ENCODE measurements at regions not wholly inside any gene's neighbourhood (a gene's known extent, or its start where the extent isn't known, plus 50 kb on each side); places are given as distances from the start of the nearest gene placed in this dataset.
"Not testable (repeated sequence)": the region's sequence is repeated elsewhere in the genome, so short reads cannot be mapped to it uniquely, and the experiment has no call there.

DNA sequence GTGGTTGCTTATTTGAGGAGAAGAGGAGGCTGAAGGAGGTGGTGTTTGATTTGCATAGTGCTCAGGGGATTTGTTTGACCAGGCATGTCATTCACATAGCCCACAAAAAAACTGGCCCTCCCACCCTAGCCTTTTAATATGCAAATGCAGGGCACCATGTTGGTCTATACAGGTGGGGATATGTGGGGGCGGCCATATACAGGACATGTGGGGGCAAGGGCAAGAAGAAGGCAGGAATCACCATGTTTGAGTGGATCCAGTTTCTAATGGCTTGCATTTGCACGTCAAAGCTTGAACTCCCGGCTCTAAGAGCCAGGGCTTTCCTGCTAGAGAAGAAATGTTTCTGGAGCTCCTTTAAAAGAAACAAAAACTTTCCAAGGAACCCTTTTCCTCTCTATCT, 541.0 kb downstream of the ZWINT start:
- H3K4me1 ChIP-seq (ENCODE audit: insufficient read depth), result no peaks in the 10 kb centered on the region
- DNase-seq (ENCODE audit: extremely low spot score), result no peak
- no peaks in the 10 kb centered on the region for H3K36me3 ChIP-seq (ENCODE audit: insufficient read depth)
- WGBS, result 74% methylated on average over 3 of the region's 3 CpGs
- H3K4me3 ChIP-seq (ENCODE audit: low read depth, low read length), result no peak overlapping the region
- H3K27ac ChIP-seq (ENCODE audit: low read depth), result no peak overlapping the region

DNA sequence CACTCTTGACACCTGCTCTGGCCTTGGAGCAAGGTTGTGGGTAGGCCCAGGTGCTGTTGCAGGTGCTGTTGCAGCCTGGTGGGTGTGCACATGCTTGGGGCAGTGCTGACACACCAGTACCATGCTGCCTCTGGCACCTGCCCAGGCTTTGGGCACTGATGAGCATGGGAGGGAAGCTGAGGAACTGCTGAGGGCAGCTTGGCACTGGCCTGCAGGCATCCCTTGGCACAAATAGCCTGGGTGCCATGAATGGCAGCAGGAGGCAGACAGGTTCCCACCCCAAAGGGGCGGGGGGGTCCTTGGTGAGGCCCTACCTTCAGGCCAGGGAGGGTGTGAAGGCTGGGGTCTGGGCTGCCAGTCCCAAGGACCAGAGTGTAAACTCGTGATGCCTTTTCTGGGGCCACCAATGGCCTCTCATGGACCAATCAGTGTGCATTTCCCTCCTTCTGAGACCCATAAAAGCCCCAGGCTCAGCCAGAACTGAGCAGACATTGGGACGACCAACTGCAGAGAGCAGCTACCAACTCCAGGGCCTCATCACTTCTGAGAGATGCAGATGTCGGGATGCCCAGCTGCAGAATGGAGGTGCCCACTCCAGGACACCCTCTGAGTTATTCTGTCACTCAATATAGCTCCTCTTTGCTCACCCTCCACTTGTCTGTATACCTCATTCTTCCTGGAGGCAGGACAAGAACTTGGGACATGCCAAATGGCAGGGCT, 547.4 kb downstream of the ZWINT start:
- H3K27ac ChIP-seq (ENCODE audit: low read depth), result no peak overlapping the region
- no peak for DNase-seq (ENCODE audit: extremely low spot score)
- no peaks in the 10 kb centered on the region for H3K36me3 ChIP-seq (ENCODE audit: insufficient read depth)
- no peak overlapping the region for H3K4me3 ChIP-seq (ENCODE audit: low read depth, low read length)
- WGBS, result 56% methylated on average over 4 of the region's 4 CpGs
- no peaks in the 10 kb centered on the region for H3K4me1 ChIP-seq (ENCODE audit: insufficient read depth)

DNA sequence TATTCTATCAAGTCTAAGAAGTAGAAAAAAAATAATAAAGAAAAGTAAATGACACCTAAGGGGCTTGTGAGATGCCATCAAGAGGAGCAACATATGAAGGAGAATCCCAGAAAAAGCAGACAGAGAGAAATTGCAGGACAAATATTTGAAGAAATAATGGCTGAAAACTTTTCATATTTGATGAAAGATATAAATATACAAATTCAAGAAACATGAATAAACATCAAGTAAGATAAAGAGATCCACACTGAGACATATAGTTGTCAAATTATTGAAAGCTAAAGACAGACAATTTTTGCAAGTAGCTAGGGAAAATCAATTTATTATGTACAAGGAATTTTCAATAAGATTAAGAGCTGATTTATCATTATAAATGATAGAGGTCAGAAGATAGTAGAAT, 558.0 kb downstream of the ZWINT start:
- no peak overlapping the region for H3K4me3 ChIP-seq (ENCODE audit: low read depth, low read length)
- DNase-seq (ENCODE audit: extremely low spot score), result no peak
- no peak overlapping the region for H3K27ac ChIP-seq (ENCODE audit: low read depth)
- H3K4me1 ChIP-seq (ENCODE audit: insufficient read depth), result no peaks in the 10 kb centered on the region
- no peaks in the 10 kb centered on the region for H3K36me3 ChIP-seq (ENCODE audit: insufficient read depth)

DNA sequence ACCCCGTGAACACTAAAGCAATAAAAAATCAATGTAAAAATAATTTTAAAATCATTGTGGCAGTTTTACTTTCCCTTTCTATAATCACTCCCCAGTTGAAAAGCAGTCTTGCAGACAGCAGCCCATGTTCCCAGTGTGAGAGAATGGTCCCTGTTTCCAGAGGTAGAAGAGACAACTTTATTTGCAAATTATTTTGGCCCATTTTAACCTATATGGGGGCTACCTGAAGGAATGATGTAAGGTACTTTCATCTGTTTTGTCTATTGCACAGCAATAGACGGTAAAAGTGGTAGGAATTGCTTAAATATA, 559.8 kb downstream of the ZWINT start:
- Histone ChIP-seq H3K4me3 (ENCODE audit: low read depth, low read length) (no peak overlapping the region), H3K27ac (ENCODE audit: low read depth) (no peak overlapping the region)
- 66% methylated on average over 2 of the region's 2 CpGs for WGBS

DNA sequence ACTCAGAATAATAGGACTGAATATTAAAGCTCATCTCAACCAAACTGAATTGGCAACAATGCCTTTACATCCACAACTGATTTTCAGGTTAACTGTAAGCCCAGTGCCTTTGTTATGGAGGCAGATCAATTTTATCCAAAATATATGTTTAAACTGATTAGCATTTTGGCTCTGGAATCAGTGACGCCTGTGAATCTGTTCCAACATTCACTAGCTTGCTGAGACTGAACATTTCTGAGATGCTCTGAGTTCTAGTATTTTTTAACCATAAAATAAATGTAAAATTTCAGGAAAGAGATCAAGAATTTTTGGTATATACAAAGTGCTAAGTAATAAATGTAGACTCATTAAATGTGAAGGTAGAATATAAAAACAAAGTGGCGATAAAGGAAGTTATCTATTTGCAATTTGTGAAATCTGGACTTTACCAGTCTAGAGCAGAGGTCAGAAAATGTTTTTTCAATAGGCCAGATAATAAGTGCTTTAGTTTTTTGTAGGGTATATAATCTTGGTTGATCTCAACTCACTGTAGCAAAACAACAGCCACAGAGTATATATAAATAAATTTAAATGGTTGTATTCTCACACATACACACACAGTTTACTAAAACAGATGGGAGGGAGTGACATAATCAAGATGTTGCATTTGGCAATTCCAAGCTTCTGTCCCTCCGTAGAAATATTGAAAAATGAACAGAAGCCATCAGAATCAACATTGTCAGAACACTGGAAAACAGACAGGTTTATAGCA, 560.3 kb downstream of the ZWINT start:
- no peaks in the 10 kb centered on the region for H3K4me1 ChIP-seq (ENCODE audit: insufficient read depth)
- 66% methylated on average over 3 of the region's 3 CpGs for WGBS

More for the DNA sequence above, 559.8 kb downstream of the ZWINT start:
- no peak for DNase-seq (ENCODE audit: extremely low spot score)
- Histone ChIP-seq H3K36me3 (ENCODE audit: insufficient read depth) (no peaks in the 10 kb centered on the region), H3K4me1 (ENCODE audit: insufficient read depth) (no peaks in the 10 kb centered on the region)

DNA sequence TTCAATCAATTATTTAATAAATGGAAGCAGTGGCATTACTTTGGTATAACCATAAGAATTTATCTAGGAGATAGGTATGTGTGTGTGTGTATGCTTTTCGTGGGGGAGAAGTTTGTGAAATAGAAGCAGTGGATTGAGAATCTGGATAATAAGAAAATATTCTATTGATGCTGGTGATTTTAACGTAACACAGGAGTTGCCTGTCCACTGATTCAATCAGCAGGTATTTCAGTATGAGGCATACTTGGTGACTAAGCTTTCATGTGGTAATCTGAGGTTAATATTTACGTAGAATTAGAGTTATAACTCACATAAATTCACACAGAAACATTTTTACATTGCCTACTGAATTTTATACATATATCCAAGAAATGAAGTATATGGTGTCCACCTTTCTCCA, 568.0 kb downstream of the ZWINT start:
- WGBS, result 61% methylated on average over 3 of the region's 3 CpGs
- no peak for DNase-seq (ENCODE audit: extremely low spot score)

More for the DNA sequence above, 560.3 kb downstream of the ZWINT start:
- Histone ChIP-seq H3K36me3 (ENCODE audit: insufficient read depth) (no peaks in the 10 kb centered on the region), H3K27ac (ENCODE audit: low read depth) (no peak overlapping the region), H3K4me3 (ENCODE audit: low read depth, low read length) (no peak overlapping the region)
- DNase-seq (ENCODE audit: extremely low spot score), result no peak

DNA sequence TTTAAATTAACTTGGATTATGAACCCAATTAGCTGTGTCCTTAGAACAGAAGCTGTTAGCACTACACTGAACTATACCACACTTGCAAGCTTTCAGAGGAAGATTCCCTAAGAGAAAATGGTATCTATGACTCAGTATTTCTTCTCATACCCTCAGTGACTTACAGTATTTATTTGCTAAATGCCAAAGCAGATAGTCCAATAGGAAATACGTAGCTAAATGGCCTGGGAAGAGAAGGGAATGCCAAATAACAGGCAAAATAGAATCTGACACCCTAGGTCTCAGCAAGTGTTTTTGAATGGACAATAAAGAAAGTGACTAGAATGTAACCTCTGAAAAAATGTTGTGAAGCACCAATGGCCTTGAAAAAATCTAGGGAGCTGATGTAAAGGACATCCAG, 570.8 kb downstream of the ZWINT start:
- not testable (repeated sequence) for H3K36me3 ChIP-seq (ENCODE audit: insufficient read depth); H3K27ac ChIP-seq (ENCODE audit: low read depth); DNase-seq (ENCODE audit: extremely low spot score); H3K4me3 ChIP-seq (ENCODE audit: low read depth, low read length); H3K4me1 ChIP-seq (ENCODE audit: insufficient read depth)
- 44% methylated on average over 1 of the region's 1 CpG for WGBS

More for the DNA sequence above, 568.0 kb downstream of the ZWINT start:
- Histone ChIP-seq H3K4me3 (ENCODE audit: low read depth, low read length) (no peak overlapping the region), H3K27ac (ENCODE audit: low read depth) (no peak overlapping the region), H3K4me1 (ENCODE audit: insufficient read depth) (no peaks in the 10 kb centered on the region), H3K36me3 (ENCODE audit: insufficient read depth) (no peaks in the 10 kb centered on the region)

DNA sequence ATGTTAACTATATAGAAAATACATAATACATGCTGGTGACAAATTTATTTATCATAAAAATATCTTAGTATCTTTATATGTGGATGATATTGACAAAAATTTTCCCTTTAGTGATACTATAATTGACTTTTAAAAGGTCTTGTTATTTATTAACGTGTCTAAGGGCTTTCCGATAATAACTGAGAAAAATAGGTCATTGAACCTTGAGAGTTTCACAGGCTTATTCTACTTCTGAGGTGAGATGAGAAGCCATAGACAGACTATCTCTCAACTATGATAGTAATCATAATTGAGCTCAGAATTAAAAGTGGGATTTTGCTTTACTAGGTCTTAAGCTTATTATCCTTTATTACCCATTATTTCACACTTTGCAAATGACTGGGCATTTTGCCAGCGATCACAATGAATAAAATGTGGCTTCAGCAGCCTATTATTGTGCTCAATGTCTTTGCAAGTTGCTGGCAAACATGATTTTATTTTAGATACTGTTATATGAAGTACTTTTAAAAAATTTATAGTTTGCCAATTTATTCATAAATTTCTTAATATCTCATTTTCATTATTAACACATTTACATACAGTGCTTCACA, 574.5 kb downstream of the ZWINT start:
- H3K27ac ChIP-seq (ENCODE audit: low read depth), result no peak overlapping the region
- WGBS, result 71% methylated on average over 3 of the region's 3 CpGs
- H3K4me3 ChIP-seq (ENCODE audit: low read depth, low read length), result no peak overlapping the region
- no peaks in the 10 kb centered on the region for H3K4me1 ChIP-seq (ENCODE audit: insufficient read depth)
- no peak for DNase-seq (ENCODE audit: extremely low spot score)
- H3K36me3 ChIP-seq (ENCODE audit: insufficient read depth), result no peaks in the 10 kb centered on the region

DNA sequence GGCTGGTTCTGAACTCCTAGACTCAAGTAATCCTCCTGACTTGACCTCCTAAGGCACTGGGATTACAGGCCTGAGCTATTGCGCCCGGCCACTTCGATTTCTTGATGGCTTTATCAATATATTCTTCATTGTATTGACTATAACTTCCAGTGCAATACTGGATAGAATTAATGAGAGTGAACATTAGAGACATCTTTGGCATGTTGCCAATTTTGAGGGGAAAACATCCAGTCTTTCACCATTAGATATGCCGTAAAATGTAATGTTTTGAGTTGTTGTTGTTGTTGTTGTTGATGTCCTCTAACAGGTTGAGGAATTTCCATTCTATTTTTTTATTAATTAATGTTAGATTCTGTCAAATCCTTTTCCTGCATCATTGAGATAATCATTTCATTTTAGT, 578.9 kb downstream of the ZWINT start:
- Histone ChIP-seq H3K27ac (ENCODE audit: low read depth) (no peak overlapping the region), H3K4me3 (ENCODE audit: low read depth, low read length) (no peak overlapping the region), H3K36me3 (ENCODE audit: insufficient read depth) (no peaks in the 10 kb centered on the region), H3K4me1 (ENCODE audit: insufficient read depth) (no peaks in the 10 kb centered on the region)
- 82% methylated on average over 4 of the region's 4 CpGs for WGBS
- DNase-seq (ENCODE audit: extremely low spot score), result no peak

DNA sequence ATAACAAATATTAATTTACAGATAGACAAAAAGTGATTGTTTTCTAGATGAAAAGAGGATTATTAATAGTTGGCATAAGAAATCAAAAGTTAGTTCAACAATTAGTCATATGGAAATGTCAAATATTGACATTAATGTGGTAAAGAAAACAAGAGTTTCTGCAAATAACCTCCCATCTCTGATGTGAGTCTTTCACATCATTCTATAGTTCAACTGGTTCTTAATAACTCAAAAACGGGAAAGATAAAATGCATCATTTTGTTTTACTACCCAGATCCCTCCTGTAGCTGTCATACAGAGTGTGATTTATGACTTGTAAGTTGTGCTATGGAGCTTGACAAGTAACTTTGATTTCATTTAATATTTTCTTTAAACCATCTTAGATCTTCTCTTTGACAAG, 594.8 kb downstream of the ZWINT start:
- Histone ChIP-seq H3K4me3 (ENCODE audit: low read depth, low read length) (no peak overlapping the region), H3K36me3 (ENCODE audit: insufficient read depth) (no peaks in the 10 kb centered on the region), H3K4me1 (ENCODE audit: insufficient read depth) (no peaks in the 10 kb centered on the region), H3K27ac (ENCODE audit: low read depth) (no peak overlapping the region)
- DNase-seq (ENCODE audit: extremely low spot score), result no peak
- WGBS, result 51% methylated on average over 1 of the region's 1 CpG

DNA sequence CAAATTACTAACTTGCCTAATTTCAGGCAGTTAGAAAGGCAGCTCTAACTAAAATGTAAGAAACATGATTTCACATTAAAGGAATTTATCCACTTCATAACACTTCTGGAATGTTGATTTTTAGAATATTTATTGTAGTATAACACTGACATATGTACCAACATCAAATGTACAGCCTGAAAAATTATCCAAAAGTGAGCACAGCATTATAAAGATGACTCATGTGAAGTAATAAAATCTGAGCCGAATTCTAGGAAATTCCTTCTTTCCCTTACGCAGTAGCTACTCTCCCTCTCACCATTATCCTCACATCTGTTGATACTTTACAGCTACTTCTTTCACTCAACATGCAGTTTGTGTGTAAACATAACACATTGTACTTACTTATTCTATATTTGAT, 610.6 kb downstream of the ZWINT start:
- Histone ChIP-seq H3K4me1 (ENCODE audit: insufficient read depth) (no peaks in the 10 kb centered on the region), H3K36me3 (ENCODE audit: insufficient read depth) (no peaks in the 10 kb centered on the region), H3K4me3 (ENCODE audit: low read depth, low read length) (no peak overlapping the region), H3K27ac (ENCODE audit: low read depth) (no peak overlapping the region)
- no peak for DNase-seq (ENCODE audit: extremely low spot score)
- 65% methylated on average over 2 of the region's 2 CpGs for WGBS

DNA sequence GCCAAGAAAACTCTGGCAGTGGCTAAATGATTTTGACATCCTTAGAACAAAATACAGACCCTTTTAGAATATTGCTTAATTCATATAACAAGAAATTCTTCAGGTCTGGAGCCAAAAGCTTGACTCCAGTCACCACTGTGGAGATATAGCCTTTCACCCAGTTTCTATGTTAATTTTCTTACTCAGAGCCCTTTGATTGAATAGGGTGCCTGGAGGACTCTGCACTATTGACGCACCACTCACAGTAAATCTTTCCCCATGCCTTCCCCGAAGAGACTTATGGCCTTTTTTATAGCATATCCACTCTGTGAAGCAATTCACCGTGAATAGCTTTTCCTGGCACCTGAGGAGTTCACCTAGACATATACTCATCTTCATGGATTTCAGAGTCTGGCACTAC, 613.8 kb downstream of the ZWINT start:
- Histone ChIP-seq H3K4me3 (ENCODE audit: low read depth, low read length) (no peak overlapping the region), H3K4me1 (ENCODE audit: insufficient read depth) (no peaks in the 10 kb centered on the region), H3K36me3 (ENCODE audit: insufficient read depth) (no peaks in the 10 kb centered on the region), H3K27ac (ENCODE audit: low read depth) (no peak overlapping the region)
- DNase-seq (ENCODE audit: extremely low spot score), result no peak
- 69% methylated on average over 3 of the region's 3 CpGs for WGBS

DNA sequence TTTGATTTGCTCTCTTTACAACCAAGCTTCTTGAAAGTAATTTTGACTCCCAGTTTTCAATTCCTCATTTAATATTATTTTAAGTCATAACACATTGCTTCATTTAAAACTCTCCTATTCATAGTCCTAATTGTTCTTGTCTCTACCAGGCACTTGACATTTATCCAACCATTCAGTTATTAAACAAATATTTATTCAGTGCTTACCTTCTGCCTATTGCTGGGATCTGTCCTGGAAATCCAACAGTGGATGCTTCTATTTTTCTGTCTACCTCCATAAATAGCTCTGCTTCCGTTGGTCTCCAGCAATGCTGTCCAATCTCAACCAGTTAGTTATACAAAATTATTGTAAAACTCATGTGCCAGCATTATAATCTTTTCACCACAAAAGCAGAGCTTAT, 615.1 kb downstream of the ZWINT start:
- whole genome bisulfite sequencing, result 40% methylated on average over 1 of the region's 1 CpG
- H3K4me3 ChIP-seq (ENCODE audit: low read depth, low read length), result no peak overlapping the region
- no peak overlapping the region for H3K27ac ChIP-seq (ENCODE audit: low read depth)
- no peak for DNase-seq (ENCODE audit: extremely low spot score)
- H3K36me3 ChIP-seq (ENCODE audit: insufficient read depth), result no peaks in the 10 kb centered on the region
- H3K4me1 ChIP-seq (ENCODE audit: insufficient read depth), result no peaks in the 10 kb centered on the region

DNA sequence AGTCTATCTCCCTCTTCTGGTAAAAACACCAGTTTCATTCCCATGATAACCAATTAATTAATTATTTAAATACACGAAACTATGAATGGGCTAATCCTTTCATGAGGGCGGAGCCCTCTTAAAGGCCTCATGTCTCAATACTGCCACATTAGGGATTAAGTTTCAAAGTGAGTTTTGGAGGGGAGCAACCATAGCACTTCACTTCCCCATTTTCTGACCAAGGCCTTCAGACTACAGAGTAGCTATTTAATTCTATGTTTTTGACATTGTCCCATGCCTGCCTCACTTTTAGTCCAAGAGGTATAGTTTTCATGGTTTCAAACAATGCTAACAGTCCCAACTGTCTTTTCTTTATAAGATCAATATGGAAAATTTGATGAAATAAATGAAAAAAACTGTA, 618.6 kb downstream of the ZWINT start:
- H3K4me3 ChIP-seq (ENCODE audit: low read depth, low read length), result no peak overlapping the region
- DNase-seq (ENCODE audit: extremely low spot score), result no peak
- no peak overlapping the region for H3K27ac ChIP-seq (ENCODE audit: low read depth)
- no peaks in the 10 kb centered on the region for H3K36me3 ChIP-seq (ENCODE audit: insufficient read depth)
- WGBS, result 72% methylated on average over 2 of the region's 2 CpGs
- no peaks in the 10 kb centered on the region for H3K4me1 ChIP-seq (ENCODE audit: insufficient read depth)

Measured in urinary bladder (tissue), 3 donors.